SK-N-SH (cell line): ENCODE measurements at regions not wholly inside any gene's neighbourhood (a gene's known extent, or its start where the extent isn't known, plus 50 kb on each side); places are given as distances from the start of the nearest gene placed in this dataset.
"Not testable (repeated sequence)": the region's sequence is repeated elsewhere in the genome, so short reads cannot be mapped to it uniquely, and the experiment has no call there.

Experiments used
- CTCF ChIA-PET: fragments of 300-600, 350-600 bp; formaldehyde crosslinking; extraction: SDS; loops from one replicate; lab custom pipeline; 2021; lab: Yijun Ruan, JAX
- POLR2A ChIA-PET: fragments of 350-600 bp; sonication (Branson Sonifier 250); formaldehyde crosslinking; extraction: SDS; loops from one replicate; lab custom pipeline; 2020; ENCODE audit warnings: antibody characterized with exemption, inconsistent platforms; lab: Yijun Ruan, JAX
- DNase-seq: peaks from one replicate; pipeline ENCODE4 v3.0.0; 2012
- H2AFZ ChIP-seq: fragments of 200-600 bp; sonication (generic); 2 replicates; pipeline ENCODE4 v1.8.1; 2016; ENCODE audit warnings: antibody characterized with exemption, mild to moderate bottlenecking, low read depth
- H3F3A ChIP-seq: fragments of 200-600 bp; sonication (generic); replicated peaks from 2 replicates; pipeline ENCODE3; 2016; ENCODE audit warnings: antibody characterized with exemption, mild to moderate bottlenecking; ENCODE audit not compliant: insufficient read depth
- H3K27ac ChIP-seq, 2 experiments: fragments of 200-500 bp in 1 of 2; fragments of 200-600 bp in 1 of 2; sonication (Bioruptor generic) in 1 of 2; sonication (generic), shearing (Covaris generic) in 1 of 2; 2 replicates each; pipeline versions ENCODE4 v1.5.1 to v1.6.1; 2014 to 2016; ENCODE audit warnings: low read depth in 2 of 2, inconsistent platforms in 1 of 2, low read length in 1 of 2, mild to moderate bottlenecking in 1 of 2, mixed read lengths in 1 of 2
- H3K27me3 ChIP-seq: fragments of 200-600 bp; sonication (generic), shearing (Covaris generic); 2 replicates; pipeline ENCODE4 v1.6.1; 2016; ENCODE audit warnings: mixed run types; ENCODE audit not compliant: insufficient read depth
- H3K36me3 ChIP-seq, 2 experiments: fragments of 200-500 bp in 1 of 2; fragments of 200-600 bp in 1 of 2; sonication (Bioruptor generic) in 1 of 2; sonication (generic) in 1 of 2; replicated peaks in 1 of 2; 2 replicates each; pipeline versions ENCODE3 to v1.5.1; 2014 to 2016; ENCODE audit warnings: low read length in 1 of 2, mild to moderate bottlenecking in 1 of 2; ENCODE audit not compliant: insufficient read depth in 2 of 2, control insufficient read depth in 1 of 2
- H3K4me1 ChIP-seq, 2 experiments: fragments of 200-500 bp in 1 of 2; fragments of 200-600 bp in 1 of 2; sonication (Bioruptor generic) in 1 of 2; sonication (generic), shearing (Covaris generic) in 1 of 2; 2 replicates each; pipeline versions ENCODE4 v1.5.1 to v1.6.1; 2014 to 2016; ENCODE audit warnings: low read depth in 1 of 2, low read length in 1 of 2, mixed run types in 1 of 2; ENCODE audit not compliant: insufficient read depth in 2 of 2, control insufficient read depth in 1 of 2
- H3K4me2 ChIP-seq: fragments of 200-600 bp; sonication (generic), shearing (Covaris generic); 2 replicates; pipeline ENCODE4 v1.6.1; 2017; ENCODE audit warnings: mixed run types
- H3K4me3 ChIP-seq, 2 experiments: fragments of 200-500 bp in 1 of 2; fragments of 200-600 bp in 1 of 2; sonication (Bioruptor generic) in 1 of 2; sonication (generic), shearing (Covaris generic) in 1 of 2; 2 replicates each; pipeline versions ENCODE4 v1.5.1 to v1.8.1; 2014 to 2016; ENCODE audit warnings: low read depth in 2 of 2, inconsistent platforms in 1 of 2, low read length in 1 of 2, mild to moderate bottlenecking in 1 of 2, mixed read lengths in 1 of 2, moderate library complexity in 1 of 2
- H3K79me2 ChIP-seq: fragments of 200-600 bp; sonication (generic); 2 replicates; pipeline ENCODE4 v1.8.1; 2017; ENCODE audit warnings: mild to moderate bottlenecking; ENCODE audit not compliant: insufficient read depth
- H3K9ac ChIP-seq: fragments of 200-600 bp; sonication (generic); 2 replicates; pipeline ENCODE4 v1.6.1; 2017; ENCODE audit warnings: mixed run types
- H3K9me2 ChIP-seq: fragments of 200-600 bp; sonication (generic); 2 replicates; pipeline ENCODE4 v1.6.1; 2017; ENCODE audit warnings: mixed run types
- H3K9me3 ChIP-seq: fragments of 200-600 bp; sonication (generic); 2 replicates; pipeline ENCODE4 v1.6.1; 2017; ENCODE audit warnings: mixed run types, mild to moderate bottlenecking, moderate library complexity
- H4K20me1 ChIP-seq: fragments of 200-600 bp; sonication (generic); 2 replicates; pipeline ENCODE4 v1.6.1; 2017; ENCODE audit warnings: mild to moderate bottlenecking, mixed run types; ENCODE audit not compliant: insufficient read depth
- EZH2phosphoT487 ChIP-seq: fragments of 200-600 bp; sonication (generic); IDR thresholded peaks from 2 replicates; pipeline ENCODE4 v1.6.1; 2017; ENCODE audit warnings: low read depth, mixed run types, mild to moderate bottlenecking, antibody characterized with exemption, moderate library complexity, borderline replicate concordance
- FOSL2 ChIP-seq: IDR thresholded peaks from 2 replicates; pipeline ENCODE4 v1.4.0; 2012; ENCODE audit warnings: low read depth, mild to moderate bottlenecking, moderate library complexity, borderline replicate concordance
- JUND ChIP-seq: IDR thresholded peaks from 2 replicates; pipeline ENCODE4 v1.4.0; 2012
- MXI1 ChIP-seq: IDR thresholded peaks from 2 replicates; pipeline ENCODE4 v1.6.1; 2012; ENCODE audit warnings: mild to moderate bottlenecking, low read depth, low read length, improper control_type of control experiment
- NFIC ChIP-seq: IDR thresholded peaks from 2 replicates; pipeline ENCODE4 v1.4.0; 2012; ENCODE audit warnings: borderline replicate concordance
- POLR2AphosphoS5 ChIP-seq: IDR thresholded peaks from 2 replicates; pipeline ENCODE4 v1.6.1; 2012; ENCODE audit warnings: low read depth, low read length
- RAD21 ChIP-seq: IDR thresholded peaks from 2 replicates; pipeline ENCODE4 v1.6.1; 2012; ENCODE audit warnings: mild to moderate bottlenecking, low read length
- RCOR1 ChIP-seq: fragments of 150-350 bp; IDR thresholded peaks from 2 replicates; pipeline ENCODE4 v1.6.1; 2017; ENCODE audit warnings: antibody characterized with exemption, low read length
- RFX5 ChIP-seq: IDR thresholded peaks from 2 replicates; pipeline ENCODE4 v1.6.1; 2012; ENCODE audit warnings: mild to moderate bottlenecking, improper control_type of control experiment, low read length
- RXRA ChIP-seq: IDR thresholded peaks from 2 replicates; pipeline ENCODE4 v1.4.0; 2012; ENCODE audit warnings: low read depth, mild to moderate bottlenecking, borderline replicate concordance
- TEAD4 ChIP-seq: IDR thresholded peaks from 2 replicates; pipeline ENCODE4 v1.4.0; 2012; ENCODE audit warnings: mild to moderate bottlenecking, borderline replicate concordance; ENCODE audit not compliant: insufficient read depth
- YY1 ChIP-seq: IDR thresholded peaks from 2 replicates; pipeline ENCODE4 v1.4.0; 2012; ENCODE audit warnings: low read depth, mild to moderate bottlenecking
- WGBS: methylation state at CpG from one replicate; pipeline ENCODE4 v1.1.6; 2017; ENCODE audit warnings: low lambda C conversion rate; 5-methylcytosine and 5-hydroxymethylcytosine counted together
- TF ChIP-seq, protein P1 (sequence below): IDR thresholded peaks from 2 replicates; pipeline ENCODE4 v1.4.0; 2012; ENCODE audit warnings: low read depth, borderline replicate concordance
- TF ChIP-seq, protein P2 (sequence below): fragments of 150-350 bp; IDR thresholded peaks from 2 replicates; pipeline ENCODE4 v1.6.1; 2017; ENCODE audit warnings: antibody characterized with exemption, low read length, low read depth, borderline replicate concordance
- TF ChIP-seq, protein P3 (sequence below): fragments of 200-600 bp; sonication (generic); IDR thresholded peaks from 2 replicates; pipeline ENCODE4 v1.6.1; 2017; ENCODE audit warnings: antibody characterized with exemption, mild to moderate bottlenecking, moderate library complexity
- TF ChIP-seq, protein P4 (sequence below): IDR thresholded peaks from 2 replicates; pipeline ENCODE4 v1.4.0; 2012; ENCODE audit warnings: low read depth

DNA sequence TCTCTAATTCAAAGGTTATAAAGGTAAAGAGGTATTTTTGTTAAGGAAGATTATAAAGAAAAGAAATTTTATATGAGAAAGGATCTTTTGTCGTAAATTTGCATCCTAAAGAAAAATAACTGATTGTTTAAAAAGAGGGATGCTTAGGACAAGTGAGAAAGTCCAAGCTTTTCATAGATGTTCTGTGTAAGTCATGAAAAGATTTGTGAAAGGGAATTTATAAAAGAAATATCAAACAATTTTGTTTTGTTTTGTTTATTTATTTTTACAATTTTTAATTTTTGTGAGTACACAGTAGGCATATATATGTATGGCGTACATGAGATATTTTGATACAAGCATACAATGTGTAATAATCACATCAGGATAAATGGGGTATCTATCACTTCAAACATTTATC lies 145.2 kb downstream of the ADSS2 start:
- H3K4me3 ChIP-seq = no peak overlapping the region
- TF ChIP-seq YY1 (no peak), TEAD4 (no peak), RCOR1 (no peak), FOSL2 (no peak)
- TF ChIP-seq, protein P1, sequence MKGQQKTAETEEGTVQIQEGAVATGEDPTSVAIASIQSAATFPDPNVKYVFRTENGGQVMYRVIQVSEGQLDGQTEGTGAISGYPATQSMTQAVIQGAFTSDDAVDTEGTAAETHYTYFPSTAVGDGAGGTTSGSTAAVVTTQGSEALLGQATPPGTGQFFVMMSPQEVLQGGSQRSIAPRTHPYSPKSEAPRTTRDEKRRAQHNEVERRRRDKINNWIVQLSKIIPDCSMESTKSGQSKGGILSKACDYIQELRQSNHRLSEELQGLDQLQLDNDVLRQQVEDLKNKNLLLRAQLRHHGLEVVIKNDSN = no peak
- TF ChIP-seq, protein P2, sequence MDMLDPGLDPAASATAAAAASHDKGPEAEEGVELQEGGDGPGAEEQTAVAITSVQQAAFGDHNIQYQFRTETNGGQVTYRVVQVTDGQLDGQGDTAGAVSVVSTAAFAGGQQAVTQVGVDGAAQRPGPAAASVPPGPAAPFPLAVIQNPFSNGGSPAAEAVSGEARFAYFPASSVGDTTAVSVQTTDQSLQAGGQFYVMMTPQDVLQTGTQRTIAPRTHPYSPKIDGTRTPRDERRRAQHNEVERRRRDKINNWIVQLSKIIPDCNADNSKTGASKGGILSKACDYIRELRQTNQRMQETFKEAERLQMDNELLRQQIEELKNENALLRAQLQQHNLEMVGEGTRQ = no peak
- H3F3A ChIP-seq = no peaks in the 10 kb centered on the region
- H3K36me3 ChIP-seq = no peaks in the 10 kb centered on the region
- H3K9me3 ChIP-seq = peaks cover 9% of the 10 kb centered on the region
- peaks cover 0 to 2% of the 10 kb centered on the region in 2 experiments; a peak in 1 of 4 replicates for H3K4me1 ChIP-seq
- WGBS = 83% methylated on average over 2 of the region's 2 CpGs
- no peak overlapping the region for H3K9ac ChIP-seq
- H3K9me2 ChIP-seq = no peaks in the 10 kb centered on the region
- H4K20me1 ChIP-seq = no peaks in the 10 kb centered on the region
- no peak for DNase-seq
- POLR2A ChIA-PET = no interaction called here
- CTCF ChIA-PET = no interaction called here
- no peak overlapping the region for H3K27ac ChIP-seq
- no peaks in the 10 kb centered on the region for H3K79me2 ChIP-seq
- no peak overlapping the region for H3K4me2 ChIP-seq
- no peak overlapping the region for H2AFZ ChIP-seq
- H3K27me3 ChIP-seq = no peaks in the 10 kb centered on the region

DNA sequence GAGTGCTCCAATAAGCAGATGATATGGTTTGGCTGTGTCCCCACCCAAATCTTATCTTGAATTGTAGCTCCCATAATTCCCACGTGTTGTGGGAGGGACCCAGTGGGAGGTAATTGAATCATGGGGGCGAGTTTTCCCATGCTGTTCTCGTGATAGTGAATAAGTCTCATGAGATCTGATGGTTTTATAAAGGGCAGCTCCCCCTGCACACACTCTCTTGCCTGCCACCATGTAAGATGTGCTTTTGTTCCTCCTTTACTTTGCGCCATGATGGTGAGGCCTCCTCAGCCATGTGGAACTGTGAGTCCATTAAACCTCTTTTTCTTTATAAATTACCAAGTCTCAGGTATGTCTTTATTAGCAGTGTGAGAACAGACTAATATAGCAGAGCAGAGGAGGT lies 142.5 kb downstream of the ADSS2 start:
- H3K4me2 ChIP-seq, H3K36me3 ChIP-seq, H3K27me3 ChIP-seq, H4K20me1 ChIP-seq, DNase-seq, H3K9me3 ChIP-seq, H3K4me3 ChIP-seq, H3F3A ChIP-seq, H2AFZ ChIP-seq, H3K9ac ChIP-seq, H3K27ac ChIP-seq, POLR2A ChIA-PET, H3K9me2 ChIP-seq, H3K4me1 ChIP-seq, H3K79me2 ChIP-seq: not testable (repeated sequence)
- WGBS = 44% methylated on average over 4 of the region's 4 CpGs
- CTCF ChIA-PET = interaction anchor here (1.0 to 5.5 kb wide), 2 partner anchors 10 to 965 kb away, joined by 3 to 32 read pairs; no protein-coding TSS in a partner anchor

DNA sequence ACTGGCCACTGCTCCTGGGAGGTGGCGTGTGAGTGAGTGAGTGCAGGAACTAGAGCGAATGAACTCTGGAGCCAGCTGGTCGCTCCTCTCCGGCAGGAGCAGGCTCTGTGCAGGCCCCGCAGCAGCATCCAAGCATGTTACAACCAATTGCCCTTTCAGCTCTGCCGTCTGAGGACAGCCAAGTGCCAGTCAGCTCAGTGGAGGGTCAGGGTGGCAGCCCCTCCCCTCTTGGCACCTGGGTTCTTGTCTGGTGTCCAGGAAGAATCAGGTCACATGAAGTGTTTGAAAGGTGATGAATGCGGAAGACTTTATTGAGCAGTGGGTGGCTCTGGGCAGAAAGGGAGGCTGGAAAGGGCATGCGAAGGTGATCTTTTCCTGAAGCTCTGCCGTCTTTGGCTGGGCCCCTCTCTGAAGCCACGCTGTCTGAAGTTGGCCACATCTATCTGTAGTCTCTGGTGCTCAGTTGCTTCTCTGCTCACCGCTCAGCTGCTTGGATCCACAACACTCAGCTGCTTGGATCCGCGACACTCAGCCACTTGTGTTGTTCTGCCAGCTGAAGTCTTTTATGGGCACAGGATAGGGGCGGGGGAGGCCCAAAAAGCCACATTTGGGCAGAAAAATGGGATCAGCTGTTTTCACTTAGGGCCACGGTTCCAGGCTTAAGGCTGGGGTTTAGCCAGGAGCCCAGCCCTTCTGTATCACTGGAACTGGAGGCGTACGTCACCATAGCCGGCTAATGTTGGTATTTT lies 139.8 kb downstream of the ADSS2 start:
- DNase-seq = no peak
- H3K9me2 ChIP-seq = no peaks in the 10 kb centered on the region
- H3K27me3 ChIP-seq = no peaks in the 10 kb centered on the region
- H2AFZ ChIP-seq = no peak overlapping the region
- no peak overlapping the region for H3K9ac ChIP-seq
- H3F3A ChIP-seq = no peaks in the 10 kb centered on the region
- no peak overlapping the region for H3K4me2 ChIP-seq
- H3K4me1 ChIP-seq = 0 out of 4 replicates have a peak, but pooled peaks cover 0 to 11% of the 10 kb centered on the region in 2 experiments
- H3K27ac ChIP-seq = no peak overlapping the region
- H3K4me3 ChIP-seq = no peak overlapping the region
- H3K79me2 ChIP-seq = no peaks in the 10 kb centered on the region
- WGBS = 88% methylated on average over 15 of the region's 18 CpGs
- H3K9me3 ChIP-seq = peaks cover 4% of the 10 kb centered on the region
- POLR2A ChIA-PET = no interaction called here
- no peaks in the 10 kb centered on the region for H4K20me1 ChIP-seq
- H3K36me3 ChIP-seq = no peaks in the 10 kb centered on the region
- CTCF ChIA-PET = interaction anchor here (0.5 to 5.5 kb wide), 3 partner anchors 13 to 1850 kb away, joined by 3 to 32 read pairs (median 3); no protein-coding TSS in a partner anchor
- TF ChIP-seq, protein P3, sequence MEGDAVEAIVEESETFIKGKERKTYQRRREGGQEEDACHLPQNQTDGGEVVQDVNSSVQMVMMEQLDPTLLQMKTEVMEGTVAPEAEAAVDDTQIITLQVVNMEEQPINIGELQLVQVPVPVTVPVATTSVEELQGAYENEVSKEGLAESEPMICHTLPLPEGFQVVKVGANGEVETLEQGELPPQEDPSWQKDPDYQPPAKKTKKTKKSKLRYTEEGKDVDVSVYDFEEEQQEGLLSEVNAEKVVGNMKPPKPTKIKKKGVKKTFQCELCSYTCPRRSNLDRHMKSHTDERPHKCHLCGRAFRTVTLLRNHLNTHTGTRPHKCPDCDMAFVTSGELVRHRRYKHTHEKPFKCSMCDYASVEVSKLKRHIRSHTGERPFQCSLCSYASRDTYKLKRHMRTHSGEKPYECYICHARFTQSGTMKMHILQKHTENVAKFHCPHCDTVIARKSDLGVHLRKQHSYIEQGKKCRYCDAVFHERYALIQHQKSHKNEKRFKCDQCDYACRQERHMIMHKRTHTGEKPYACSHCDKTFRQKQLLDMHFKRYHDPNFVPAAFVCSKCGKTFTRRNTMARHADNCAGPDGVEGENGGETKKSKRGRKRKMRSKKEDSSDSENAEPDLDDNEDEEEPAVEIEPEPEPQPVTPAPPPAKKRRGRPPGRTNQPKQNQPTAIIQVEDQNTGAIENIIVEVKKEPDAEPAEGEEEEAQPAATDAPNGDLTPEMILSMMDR = no peak
- TF ChIP-seq RFX5 (no peak), TEAD4 (no peak), NFIC (no peak), JUND (no peak), RAD21 (no peak), POLR2AphosphoS5 (no peak), EZH2phosphoT487 (no peak), MXI1 (no peak), RXRA (no peak), FOSL2 (no peak)
- TF ChIP-seq, protein P2 = no peak
- TF ChIP-seq, protein P4, sequence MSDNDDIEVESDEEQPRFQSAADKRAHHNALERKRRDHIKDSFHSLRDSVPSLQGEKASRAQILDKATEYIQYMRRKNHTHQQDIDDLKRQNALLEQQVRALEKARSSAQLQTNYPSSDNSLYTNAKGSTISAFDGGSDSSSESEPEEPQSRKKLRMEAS = no peak
